HG02943 (cell line): ENCODE measurements at regions not wholly inside any gene's neighbourhood (a gene's known extent, or its start where the extent isn't known, plus 50 kb on each side); places are given as distances from the start of the nearest gene placed in this dataset.

Experiments used
- ATAC-seq: cut with Tn5 transposase; IDR thresholded peaks from one replicate; pipeline ENCODE4 v1.9.1; 2021; ENCODE audit warnings: mild to moderate bottlenecking, low read depth, moderate library complexity; ENCODE audit not compliant: unreplicated experiment

GRCh38 chr12:31869972-31870371 lies 89.2 kb upstream of the RESF1 start:
- ATAC-seq = no peak

GRCh38 chr12:31868965-31869364 lies 90.2 kb upstream of the RESF1 start:
- no peak for ATAC-seq

- ATAC-seq = no peak
Measured at GRCh38 chr12:31867292-31867691, 91.9 kb upstream of the RESF1 start.

GRCh38 chr12:31866523-31866922 lies 92.7 kb upstream of the RESF1 start:
- ATAC-seq = no peak

GRCh38 chr12:31865023-31865422 lies 94.2 kb upstream of the RESF1 start:
- ATAC-seq = no peak

- ATAC-seq = no peak
Measured at GRCh38 chr12:31861360-31861759, 97.9 kb upstream of the RESF1 start.

GRCh38 chr12:31860401-31860800 lies 98.8 kb upstream of the RESF1 start:
- ATAC-seq = no peak

- ATAC-seq = no peak
Measured at GRCh38 chr12:31859232-31859977, 99.8 kb upstream of the RESF1 start.

- no peak for ATAC-seq
Measured at GRCh38 chr12:31855427-31855826, 103.8 kb upstream of the RESF1 start.

GRCh38 chr12:31853977-31854376 lies 105.2 kb upstream of the RESF1 start:
- no peak for ATAC-seq

GRCh38 chr12:31853520-31853919 lies 105.7 kb upstream of the RESF1 start:
- ATAC-seq = no peak

- no peak for ATAC-seq
Measured at GRCh38 chr12:31850268-31850667, 108.9 kb upstream of the RESF1 start.

GRCh38 chr12:31849090-31849687 lies 110.0 kb upstream of the RESF1 start:
- no peak for ATAC-seq

- ATAC-seq = no peak
Measured at GRCh38 chr12:31846405-31846804, 112.8 kb upstream of the RESF1 start.

- no peak for ATAC-seq
Measured at GRCh38 chr12:31845613-31846322, 113.4 kb upstream of the RESF1 start.

- no peak for ATAC-seq
Measured at GRCh38 chr12:31843398-31844095, 114.7 kb upstream of the AMN1 start.

GRCh38 chr12:31837913-31838312 lies 109.1 kb upstream of the AMN1 start:
- no peak for ATAC-seq

GRCh38 chr12:31835276-31835882 lies 106.6 kb upstream of the AMN1 start:
- ATAC-seq = no peak

- no peak for ATAC-seq
Measured at GRCh38 chr12:31834150-31834549, 105.3 kb upstream of the AMN1 start.
